Natural killer cell (primary cell): ENCODE measurements at regions not wholly inside any gene's neighbourhood (a gene's known extent, or its start where the extent isn't known, plus 50 kb on each side); places are given as distances from the start of the nearest gene placed in this dataset.
A peak's percentile ranks its signal among the peaks of the same experiment; 100 is the strongest.

Experiments used
- ATAC-seq, 3 donors: fragments of 150-1000 bp in 2 of 3; fragments of 200-7000 bp in 1 of 3; cut with Tn5 transposase; 1 replicate in 1 of 3; 2 replicates in 2 of 3; pipeline ENCODE4 v1.10.0; 2021; ENCODE audit warnings: mild to moderate bottlenecking in 2 of 3, moderate library complexity in 2 of 3
- DNase-seq, 2 donors: peaks; one replicate each; pipeline versions ENCODE4 v3.0.0 to v3.0.0-alpha.2; 2013 to 2021; ENCODE audit warnings: mixed read lengths in 1 of 2
- H3K27ac ChIP-seq: one replicate; pipeline ENCODE4 v1.5.1; 2013; ENCODE audit warnings: mild to moderate bottlenecking, low read length
- H3K27me3 ChIP-seq: one replicate; pipeline ENCODE4 v1.6.1; 2013; ENCODE audit warnings: low read length; ENCODE audit not compliant: control insufficient read depth, insufficient read depth
- H3K36me3 ChIP-seq: one replicate; pipeline ENCODE4 v1.6.1; 2013; ENCODE audit warnings: low read length; ENCODE audit not compliant: control insufficient read depth, insufficient read depth
- H3K4me1 ChIP-seq: one replicate; pipeline ENCODE4 v1.6.1; 2013; ENCODE audit warnings: low read length; ENCODE audit not compliant: control insufficient read depth, insufficient read depth
- H3K4me3 ChIP-seq: one replicate; pipeline ENCODE4 v1.5.1; 2013; ENCODE audit warnings: low read length
- H3K9me3 ChIP-seq: one replicate; pipeline ENCODE4 v1.6.1; 2013; ENCODE audit warnings: low read length; ENCODE audit not compliant: control insufficient read depth, insufficient read depth
- H3K27ac Mint-ChIP-seq, 2 donors: one replicate each; pipeline ENCODE4 v1.8.0; 2022; ENCODE audit warnings: mild to moderate bottlenecking in 2 of 2, mixed read lengths in 2 of 2, moderate library complexity in 1 of 2
- H3K27me3 Mint-ChIP-seq, 2 donors: one replicate each; pipeline ENCODE4 v1.8.0; 2022; ENCODE audit warnings: low read depth in 2 of 2, mixed read lengths in 2 of 2
- H3K36me3 Mint-ChIP-seq: one replicate; pipeline ENCODE4 v1.8.0; 2022; ENCODE audit warnings: mixed read lengths
- H3K4me1 Mint-ChIP-seq, 2 donors: one replicate each; pipeline ENCODE4 v1.8.0; 2022; ENCODE audit warnings: mixed read lengths in 2 of 2
- H3K4me3 Mint-ChIP-seq: one replicate; pipeline ENCODE4 v1.8.0; 2022; ENCODE audit warnings: mild to moderate bottlenecking, moderate library complexity, mixed read lengths
- H3K9me3 Mint-ChIP-seq, 2 donors: one replicate each; pipeline ENCODE4 v1.8.0; 2022; ENCODE audit warnings: mixed read lengths in 2 of 2
- WGBS: methylation state at CpG from one replicate; pipeline ENCODE4 v1.1.7; 2013; ENCODE audit warnings: missing lambda C conversion rate; ENCODE audit not compliant: insufficient coverage; 5-methylcytosine and 5-hydroxymethylcytosine counted together
- intact Hi-C: fragments of 100-400 bp; cut with micrococcal nuclease; formaldehyde crosslinking; loops from one replicate; pipeline ENCODE4 v1.14.2; 2022
- TF ChIP-seq, protein P1 (sequence below): fragments of 200-600 bp; IDR thresholded peaks from one replicate; pipeline ENCODE4 v1.8.0; 2022; ENCODE audit warnings: antibody characterized with exemption

DNA sequence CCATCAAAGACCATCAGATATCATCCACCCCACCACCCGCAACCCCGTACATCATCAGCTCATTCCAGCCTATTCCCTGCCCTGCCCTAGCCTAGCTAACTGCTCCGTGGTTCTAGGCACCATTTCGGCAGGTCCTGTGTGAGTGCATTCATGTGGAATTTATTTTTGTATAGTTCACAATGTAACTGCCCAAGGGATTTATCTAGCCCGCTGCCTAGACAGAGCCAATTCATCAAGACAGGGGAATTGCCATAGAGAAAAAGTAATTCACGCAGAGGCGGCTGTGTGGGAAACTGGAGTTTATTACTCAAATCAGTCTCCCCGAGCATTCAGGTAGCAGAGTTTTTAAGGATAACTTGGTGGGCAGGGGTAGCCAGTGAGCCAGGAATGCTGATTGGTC lies 109.2 kb upstream of the UBL3 start:
- H3K4me1 Mint-ChIP-seq: peaks cover 2 to 3% of the 10 kb centered on the region in 2 donors
- Histone ChIP-seq H3K27me3 (no peaks in the 10 kb centered on the region), H3K27ac (no peak overlapping the region), H3K9me3 (no peaks in the 10 kb centered on the region), H3K4me3 (no peak overlapping the region), H3K36me3 (no peaks in the 10 kb centered on the region), H3K4me1 (peaks cover 2% of the 10 kb centered on the region)
- intact Hi-C loops: no loop called here
- TF ChIP-seq, protein P1, sequence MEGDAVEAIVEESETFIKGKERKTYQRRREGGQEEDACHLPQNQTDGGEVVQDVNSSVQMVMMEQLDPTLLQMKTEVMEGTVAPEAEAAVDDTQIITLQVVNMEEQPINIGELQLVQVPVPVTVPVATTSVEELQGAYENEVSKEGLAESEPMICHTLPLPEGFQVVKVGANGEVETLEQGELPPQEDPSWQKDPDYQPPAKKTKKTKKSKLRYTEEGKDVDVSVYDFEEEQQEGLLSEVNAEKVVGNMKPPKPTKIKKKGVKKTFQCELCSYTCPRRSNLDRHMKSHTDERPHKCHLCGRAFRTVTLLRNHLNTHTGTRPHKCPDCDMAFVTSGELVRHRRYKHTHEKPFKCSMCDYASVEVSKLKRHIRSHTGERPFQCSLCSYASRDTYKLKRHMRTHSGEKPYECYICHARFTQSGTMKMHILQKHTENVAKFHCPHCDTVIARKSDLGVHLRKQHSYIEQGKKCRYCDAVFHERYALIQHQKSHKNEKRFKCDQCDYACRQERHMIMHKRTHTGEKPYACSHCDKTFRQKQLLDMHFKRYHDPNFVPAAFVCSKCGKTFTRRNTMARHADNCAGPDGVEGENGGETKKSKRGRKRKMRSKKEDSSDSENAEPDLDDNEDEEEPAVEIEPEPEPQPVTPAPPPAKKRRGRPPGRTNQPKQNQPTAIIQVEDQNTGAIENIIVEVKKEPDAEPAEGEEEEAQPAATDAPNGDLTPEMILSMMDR: no peak
- ATAC-seq (no peak), DNase-seq (no peak)
- no peak overlapping the region for H3K27ac Mint-ChIP-seq
- H3K36me3 Mint-ChIP-seq: no peaks in the 10 kb centered on the region
- 97% methylated on average over 8 of the region's 8 CpGs for WGBS
- peaks cover 12 to 16% of the 10 kb centered on the region in 2 donors for H3K27me3 Mint-ChIP-seq
- no peak overlapping the region for H3K4me3 Mint-ChIP-seq
- no peaks in the 10 kb centered on the region for H3K9me3 Mint-ChIP-seq

DNA sequence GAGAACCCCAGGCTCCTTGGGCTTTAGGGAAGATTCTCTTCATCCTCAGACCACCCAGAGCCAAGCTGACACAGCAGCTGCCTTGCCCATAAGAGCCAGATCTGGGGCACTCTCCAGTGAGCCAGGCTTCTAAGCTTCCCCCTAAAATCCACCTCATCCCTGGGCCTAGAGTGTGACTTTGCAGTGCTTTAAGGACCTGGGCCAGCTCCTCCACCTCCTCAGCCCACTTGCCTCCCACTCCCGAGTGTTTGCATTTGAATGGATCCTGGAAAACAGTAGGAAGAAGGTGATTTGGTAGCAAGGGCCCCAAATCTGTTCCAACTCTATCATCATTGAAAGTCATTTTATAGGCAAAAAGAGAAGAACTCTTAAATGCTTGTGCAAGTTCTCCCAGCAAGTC lies 108.7 kb upstream of the UBL3 start:
- Mint-ChIP-seq H3K36me3 (no peaks in the 10 kb centered on the region), H3K9me3 (no peaks in the 10 kb centered on the region), H3K4me1 (peaks cover 7 to 8% of the 10 kb centered on the region in 2 donors), H3K27me3 (peaks cover 8 to 16% of the 10 kb centered on the region in 2 donors), H3K4me3 (no peak overlapping the region), H3K27ac (no peak overlapping the region)
- WGBS: no CpG with 5 or more reads among the region's 1 CpG
- peaks cover 6% of the 10 kb centered on the region for H3K4me1 ChIP-seq
- intact Hi-C loops: no loop called here
- no peaks in the 10 kb centered on the region for H3K27me3 ChIP-seq
- H3K9me3 ChIP-seq: no peaks in the 10 kb centered on the region
- TF ChIP-seq, protein P1: no peak
- H3K36me3 ChIP-seq: no peaks in the 10 kb centered on the region
- H3K27ac ChIP-seq: no peak overlapping the region
- DNase-seq (no peak), ATAC-seq (no peak)
- H3K4me3 ChIP-seq: no peak overlapping the region

DNA sequence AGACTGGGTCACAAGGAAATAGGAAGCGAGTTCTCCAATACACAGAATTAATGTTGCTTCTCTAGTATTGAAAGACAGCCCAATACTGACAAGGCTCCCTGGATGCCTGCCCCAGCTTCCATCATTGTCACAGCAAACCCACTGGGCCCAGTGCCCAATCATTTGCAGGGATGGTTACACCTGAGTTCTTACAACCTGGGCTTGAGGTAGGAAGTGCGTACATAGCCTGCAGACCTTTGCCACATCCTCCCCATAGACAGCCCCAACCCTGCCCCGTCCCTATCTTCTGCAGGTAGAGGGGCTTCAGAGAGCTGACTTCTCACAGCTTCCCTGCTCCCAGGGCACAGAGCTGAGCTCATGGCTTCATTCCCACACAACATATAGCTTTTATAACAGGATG lies 108.1 kb upstream of the UBL3 start:
- Histone ChIP-seq H3K36me3 (no peaks in the 10 kb centered on the region), H3K4me3 (no peak overlapping the region), H3K27ac (no peak overlapping the region), H3K4me1 (peaks cover 9% of the 10 kb centered on the region), H3K9me3 (no peaks in the 10 kb centered on the region), H3K27me3 (no peaks in the 10 kb centered on the region)
- peak in 1 of 3 donors; percentile 32 for ATAC-seq
- Mint-ChIP-seq H3K4me3 (no peak overlapping the region), H3K4me1 (peaks cover 11 to 14% of the 10 kb centered on the region in 2 donors), H3K27me3 (peaks cover 8 to 16% of the 10 kb centered on the region in 2 donors), H3K9me3 (no peaks in the 10 kb centered on the region), H3K36me3 (no peaks in the 10 kb centered on the region), H3K27ac (no peak overlapping the region)
- intact Hi-C loops: no loop called here
- peak in 1 of 2 donors; percentile 69 for DNase-seq
- TF ChIP-seq, protein P1: no peak
- WGBS: 86% methylated on average over 3 of the region's 3 CpGs

DNA sequence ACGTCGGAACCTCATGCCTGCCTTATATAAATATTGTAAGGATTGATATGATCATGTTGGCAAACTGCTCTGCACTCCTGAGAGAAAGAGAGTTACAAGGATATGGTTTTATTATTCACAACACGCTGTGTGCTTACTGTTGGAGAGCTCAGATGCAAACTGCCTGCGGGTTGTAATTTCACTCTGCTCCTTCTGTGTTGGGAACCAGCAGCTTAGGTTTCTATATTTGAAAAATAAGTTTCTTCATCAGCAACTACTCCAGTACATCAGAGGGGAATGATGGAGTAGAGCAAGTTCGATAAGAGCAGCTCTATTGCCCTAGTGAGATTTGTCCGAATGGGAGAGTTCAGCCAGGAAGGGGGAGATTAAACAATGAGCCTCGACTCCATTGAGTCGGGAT lies 106.9 kb upstream of the UBL3 start:
- Histone ChIP-seq H3K27me3 (no peaks in the 10 kb centered on the region), H3K9me3 (no peaks in the 10 kb centered on the region), H3K36me3 (no peaks in the 10 kb centered on the region), H3K4me3 (no peak overlapping the region), H3K27ac (no peak overlapping the region), H3K4me1 (peaks cover 9% of the 10 kb centered on the region)
- ATAC-seq: no peak
- H3K4me1 Mint-ChIP-seq: peaks cover 11 to 17% of the 10 kb centered on the region in 2 donors
- H3K9me3 Mint-ChIP-seq: no peaks in the 10 kb centered on the region
- no peaks in the 10 kb centered on the region for H3K36me3 Mint-ChIP-seq
- no peak overlapping the region for H3K27ac Mint-ChIP-seq
- no peak overlapping the region for H3K4me3 Mint-ChIP-seq
- TF ChIP-seq, protein P1: no peak
- 88% methylated on average over 7 of the region's 8 CpGs for WGBS
- peaks cover 8 to 16% of the 10 kb centered on the region in 2 donors for H3K27me3 Mint-ChIP-seq
- DNase-seq: no peak
- intact Hi-C loops: no loop called here
